ENCODE measurements at regions not wholly inside any gene's neighbourhood (a gene's known extent, or its start where the extent isn't known, plus 50 kb on each side); places are given as distances from the start of the nearest gene placed in this dataset.

DNA sequence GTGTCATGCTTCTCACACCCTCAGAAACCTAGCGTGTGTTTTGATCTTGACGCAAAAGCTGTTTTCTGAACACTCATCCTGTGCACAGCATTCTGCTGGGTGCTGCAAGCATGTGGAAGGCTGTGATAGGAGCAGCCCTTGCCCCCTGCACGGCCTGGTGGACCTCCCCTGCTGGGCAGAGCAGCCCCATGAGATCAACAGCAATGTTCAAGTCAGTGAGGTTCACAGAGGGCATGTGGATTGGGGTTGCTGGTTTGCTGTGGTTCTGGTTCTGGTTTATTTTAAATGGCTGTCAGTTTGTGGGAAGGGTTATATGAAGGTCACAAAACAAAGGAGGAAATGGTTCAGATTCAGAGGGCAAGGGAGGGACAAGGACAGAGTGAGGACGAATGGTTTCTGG is 71.3 kb downstream of the SOWAHC start:
- H3K4me1 Mint-ChIP-seq = peaks cover 34% of the 10 kb centered on the region
- H3K27me3 ChIP-seq = no peaks in the 10 kb centered on the region
- H2AFZ ChIP-seq (replicated peaks) = no peak overlapping the region
- peaks cover 1% of the 10 kb centered on the region for H3K4me1 ChIP-seq
- no peak overlapping the region for H3K4me2 ChIP-seq
- no peaks in the 10 kb centered on the region for H3K36me3 ChIP-seq
- H3K4me3 ChIP-seq = no peak overlapping the region
- no peaks in the 10 kb centered on the region for H3K36me3 Mint-ChIP-seq
- TF ChIP-seq, protein P1, sequence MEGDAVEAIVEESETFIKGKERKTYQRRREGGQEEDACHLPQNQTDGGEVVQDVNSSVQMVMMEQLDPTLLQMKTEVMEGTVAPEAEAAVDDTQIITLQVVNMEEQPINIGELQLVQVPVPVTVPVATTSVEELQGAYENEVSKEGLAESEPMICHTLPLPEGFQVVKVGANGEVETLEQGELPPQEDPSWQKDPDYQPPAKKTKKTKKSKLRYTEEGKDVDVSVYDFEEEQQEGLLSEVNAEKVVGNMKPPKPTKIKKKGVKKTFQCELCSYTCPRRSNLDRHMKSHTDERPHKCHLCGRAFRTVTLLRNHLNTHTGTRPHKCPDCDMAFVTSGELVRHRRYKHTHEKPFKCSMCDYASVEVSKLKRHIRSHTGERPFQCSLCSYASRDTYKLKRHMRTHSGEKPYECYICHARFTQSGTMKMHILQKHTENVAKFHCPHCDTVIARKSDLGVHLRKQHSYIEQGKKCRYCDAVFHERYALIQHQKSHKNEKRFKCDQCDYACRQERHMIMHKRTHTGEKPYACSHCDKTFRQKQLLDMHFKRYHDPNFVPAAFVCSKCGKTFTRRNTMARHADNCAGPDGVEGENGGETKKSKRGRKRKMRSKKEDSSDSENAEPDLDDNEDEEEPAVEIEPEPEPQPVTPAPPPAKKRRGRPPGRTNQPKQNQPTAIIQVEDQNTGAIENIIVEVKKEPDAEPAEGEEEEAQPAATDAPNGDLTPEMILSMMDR (IDR thresholded peaks at IDR 0.05) = no peak
- TF ChIP-seq EZH2phosphoT487 (IDR thresholded peaks at IDR 0.05) (no peak), EZH2 (IDR thresholded peaks at IDR 0.05) (no peak)
- no peak overlapping the region for H3K27ac ChIP-seq
- no peaks in the 10 kb centered on the region for H3K9me3 ChIP-seq (ENCODE audit: low read depth)
- no peak overlapping the region for H3K9ac ChIP-seq
- H3K27me3 Mint-ChIP-seq (ENCODE audit: insufficient read depth, low read depth) = peaks cover 17% of the 10 kb centered on the region
- H3F3A ChIP-seq (ENCODE audit: low read depth) = no peaks in the 10 kb centered on the region
- DNase-seq (ENCODE audit: low spot score) = no peak
- no peaks in the 10 kb centered on the region for H3K79me2 ChIP-seq (ENCODE audit: low read depth)
- H3K9me3 Mint-ChIP-seq = peaks cover 2% of the 10 kb centered on the region
- H3K4me3 Mint-ChIP-seq = no peak overlapping the region
- peak overlapping the region; percentile 19 for H3K27ac Mint-ChIP-seq
- no peaks in the 10 kb centered on the region for H4K20me1 ChIP-seq (ENCODE audit: low read depth)

- Histone ChIP-seq H3K79me2 (ENCODE audit: low read depth) (no peaks in the 10 kb centered on the region), H3K9me3 (ENCODE audit: low read depth) (no peaks in the 10 kb centered on the region), H3K4me1 (peaks cover 5% of the 10 kb centered on the region), H3K36me3 (no peaks in the 10 kb centered on the region), H2AFZ (replicated peaks) (no peak overlapping the region), H3K9ac (no peak overlapping the region), H4K20me1 (ENCODE audit: low read depth) (no peaks in the 10 kb centered on the region), H3F3A (ENCODE audit: low read depth) (no peaks in the 10 kb centered on the region), H3K4me2 (no peak overlapping the region), H3K27ac (no peak overlapping the region), H3K27me3 (no peaks in the 10 kb centered on the region), H3K4me3 (no peak overlapping the region)
- no peak for DNase-seq (ENCODE audit: low spot score)
- TF ChIP-seq, protein P1 (IDR thresholded peaks at IDR 0.05) = no peak
- H3K4me3 Mint-ChIP-seq = no peak overlapping the region
- peaks cover 27% of the 10 kb centered on the region for H3K4me1 Mint-ChIP-seq
- peak overlapping the region; percentile 63 for H3K27ac Mint-ChIP-seq
- no peaks in the 10 kb centered on the region for H3K36me3 Mint-ChIP-seq
- H3K27me3 Mint-ChIP-seq (ENCODE audit: insufficient read depth, low read depth) = peaks cover 12% of the 10 kb centered on the region
- peaks cover 2% of the 10 kb centered on the region for H3K9me3 Mint-ChIP-seq
These were observed 72.8 kb downstream of the SOWAHC start for GRCh38 chr2:109686921-109687320.

DNA sequence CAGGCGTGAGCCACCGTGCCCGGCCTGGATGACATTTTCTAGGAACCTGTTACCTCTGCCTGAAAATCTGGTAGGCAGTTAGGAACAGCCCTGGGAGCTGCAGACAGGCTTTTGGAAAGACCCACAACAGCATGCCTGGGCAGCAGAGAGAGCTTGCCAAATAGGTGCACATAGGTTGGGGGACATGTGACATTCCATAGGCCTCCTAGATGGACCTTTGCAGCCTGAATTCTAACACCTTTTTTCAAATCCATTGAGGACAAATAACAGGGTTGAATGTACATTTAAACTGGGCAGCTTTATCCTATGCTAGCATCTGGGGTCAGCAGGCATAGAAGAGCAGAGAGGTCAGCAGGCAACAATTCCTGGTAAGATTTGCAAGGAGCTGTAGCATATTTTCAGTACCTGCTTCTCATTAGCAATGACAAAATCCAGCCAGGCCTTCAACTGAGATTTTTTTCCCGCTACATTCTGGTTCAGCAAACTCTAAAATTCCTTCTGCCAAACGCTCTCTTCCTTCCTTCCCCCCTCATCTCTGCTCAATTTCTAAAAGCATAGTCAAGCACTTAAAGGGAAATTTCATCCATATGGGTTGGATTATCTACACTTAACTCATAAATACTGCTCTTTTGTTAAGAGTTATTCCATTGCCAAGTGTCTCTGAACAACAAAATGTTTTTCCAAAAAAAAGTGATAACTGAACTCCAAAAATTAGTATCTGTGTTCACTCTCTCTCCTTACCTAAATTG is 75.2 kb downstream of the SOWAHC start:
- H3K27me3 Mint-ChIP-seq (ENCODE audit: insufficient read depth, low read depth) = peaks cover 7% of the 10 kb centered on the region

More for the DNA sequence above, 75.2 kb downstream of the SOWAHC start:
- Mint-ChIP-seq H3K27ac (no peak overlapping the region), H3K4me1 (peaks cover 42% of the 10 kb centered on the region), H3K36me3 (no peaks in the 10 kb centered on the region), H3K9me3 (peaks cover 2% of the 10 kb centered on the region), H3K4me3 (no peak overlapping the region)
- H3K79me2 ChIP-seq (ENCODE audit: low read depth) = no peaks in the 10 kb centered on the region
- H3F3A ChIP-seq (ENCODE audit: low read depth) = no peaks in the 10 kb centered on the region
- no peaks in the 10 kb centered on the region for H3K36me3 ChIP-seq
- no peaks in the 10 kb centered on the region for H3K9me3 ChIP-seq (ENCODE audit: low read depth)
- H3K27ac ChIP-seq = no peak overlapping the region
- no peaks in the 10 kb centered on the region for H4K20me1 ChIP-seq (ENCODE audit: low read depth)
- H3K9ac ChIP-seq = no peak overlapping the region
- H3K27me3 ChIP-seq = no peaks in the 10 kb centered on the region
- H2AFZ ChIP-seq (replicated peaks) = no peak overlapping the region
- no peak overlapping the region for H3K4me2 ChIP-seq
- DNase-seq (ENCODE audit: low spot score) = no peak
- peaks cover 6% of the 10 kb centered on the region for H3K4me1 ChIP-seq
- no peak overlapping the region for H3K4me3 ChIP-seq
- TF ChIP-seq EZH2phosphoT487 (IDR thresholded peaks at IDR 0.05) (no peak), EZH2 (IDR thresholded peaks at IDR 0.05) (no peak)
- TF ChIP-seq, protein P1 (IDR thresholded peaks at IDR 0.05) = no peak

Data from neural progenitor cell (in vitro differentiated cells).